Psoas muscle (tissue), 7 donors: ENCODE measurements at regions not wholly inside any gene's neighbourhood (a gene's known extent, or its start where the extent isn't known, plus 50 kb on each side); places are given as distances from the start of the nearest gene placed in this dataset.

ENCODE experiments used
- ATAC-seq, 4 donors: fragments of 200-7000 bp; cut with Tn5 transposase; one replicate each; pipeline ENCODE4 v1.9.1; 2020; ENCODE audit warnings: moderate library complexity in 3 of 4, mild to moderate bottlenecking in 2 of 4
- DNase-seq, 2 donors: peaks; one replicate each; pipeline ENCODE4 v3.0.0-alpha.2; 2020
- H3K27ac ChIP-seq: fragments of 200-600 bp; one replicate; pipeline ENCODE4 v1.8.0; 2022
- H3K27me3 ChIP-seq, 3 donors: fragments of 200-600 bp in 1 of 3; one replicate each; pipeline versions ENCODE4 v1.6.1 to v1.8.0; 2013 to 2022; ENCODE audit warnings: low read length in 2 of 3, mild to moderate bottlenecking in 2 of 3, moderate library complexity in 1 of 3; ENCODE audit not compliant: insufficient read depth in 3 of 3
- H3K36me3 ChIP-seq, 2 donors: fragments of 200-600 bp in 1 of 2; one replicate each; pipeline versions ENCODE4 v1.6.1 to v1.8.0; 2013 to 2022; ENCODE audit warnings: low read depth in 1 of 2, mild to moderate bottlenecking in 1 of 2, moderate library complexity in 1 of 2; ENCODE audit not compliant: insufficient read depth in 1 of 2
- H3K4me1 ChIP-seq: fragments of 200-600 bp; one replicate; pipeline ENCODE4 v1.8.0; 2022
- H3K4me3 ChIP-seq: fragments of 200-600 bp; one replicate; pipeline ENCODE4 v1.8.0; 2022; ENCODE audit warnings: mild to moderate bottlenecking
- H3K9me3 ChIP-seq: fragments of 200-600 bp; one replicate; pipeline ENCODE4 v1.8.0; 2022
- CTCF ChIP-seq: fragments of 200-600 bp; IDR thresholded peaks from one replicate; pipeline ENCODE4 v1.8.0; 2022; ENCODE audit warnings: antibody characterized with exemption
- WGBS, 3 donors: extraction: QIAGEN DNeasy Blood & Tissue Kit; methylation state at CpG; one replicate each; pipeline versions ENCODE4 v1.1.6 to v1.1.7; 2013; 5-methylcytosine and 5-hydroxymethylcytosine counted together
- intact Hi-C, 2 donors: fragments of 100-400 bp; cut with DNase I; formaldehyde crosslinking; loops; one replicate each; pipeline versions ENCODE4 v1.11.0 to v1.14.2; 2022
- donor health status: healthy with polysubstance abuse.
- donor health status: DM: no; HTN: no; CAD: no; lungs with moderate emphysema.
- donor health status: Bipolar disorder and iron deficiency.
- donor health status: healthy.
- donor health status: DM: yes; HTN: yes; CAD: no.
- donor health status: DM: no; HTN: no; CAD: no.
- donor health status: DM: yes; HTN: yes; CAD: no.

GRCh38 chr2:183348492-183348891 lies 224.2 kb downstream of the NUP35 start:
- Histone ChIP-seq H3K4me3 (no peak overlapping the region), H3K27me3 (no peaks in the 10 kb centered on the region), H3K4me1 (no peaks in the 10 kb centered on the region), H3K9me3 (no peaks in the 10 kb centered on the region), H3K27ac (no peak overlapping the region), H3K36me3 (no peaks in the 10 kb centered on the region)
- 78 to 86% (median 81%) methylated on average over 2 of the region's 2 CpGs for WGBS, 3 donors
- no peak for DNase-seq
- intact Hi-C loops = no loop called here
- ATAC-seq = no peak
- TF ChIP-seq CTCF = no peak

DNA sequence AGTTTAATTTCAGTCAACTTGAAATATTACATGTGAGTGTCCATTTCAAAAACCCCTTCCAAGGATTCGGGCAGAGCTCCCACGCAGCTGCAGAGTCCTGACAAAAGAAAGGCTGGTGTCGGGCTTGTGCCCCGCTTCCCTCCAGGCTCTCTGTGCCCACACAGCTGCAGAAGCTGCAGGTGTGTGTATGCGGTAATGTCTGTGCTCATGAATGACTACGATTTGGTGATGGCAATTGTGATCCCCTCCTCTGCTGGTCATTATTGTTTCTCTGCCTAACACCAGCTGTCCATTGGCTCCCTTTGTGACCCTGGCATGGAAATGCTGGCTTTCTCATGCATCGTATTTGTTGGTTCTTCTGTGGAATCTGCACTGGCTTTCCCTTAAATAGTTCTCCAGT lies 224.8 kb downstream of the NUP35 start:
- no peak for DNase-seq
- Histone ChIP-seq H3K27ac (no peak overlapping the region), H3K27me3 (no peaks in the 10 kb centered on the region), H3K4me1 (no peaks in the 10 kb centered on the region), H3K9me3 (no peaks in the 10 kb centered on the region), H3K36me3 (no peaks in the 10 kb centered on the region), H3K4me3 (no peak overlapping the region)
- no peak for TF ChIP-seq CTCF
- ATAC-seq = no peak
- intact Hi-C loops = no loop called here
- WGBS, 3 donors = 38 to 55% (median 39%) methylated on average over 7 of the region's 7 CpGs

- 80 to 89% (median 84%) methylated on average over 2 of the region's 2 CpGs for WGBS, 3 donors
- no peaks in the 10 kb centered on the region for H3K27me3 ChIP-seq
- ATAC-seq (no peak), DNase-seq (no peak)
- H3K36me3 ChIP-seq = no peaks in the 10 kb centered on the region
- no peaks in the 10 kb centered on the region for H3K4me1 ChIP-seq
- intact Hi-C loops = no loop called here
- no peaks in the 10 kb centered on the region for H3K9me3 ChIP-seq
- H3K27ac ChIP-seq = no peak overlapping the region
- H3K4me3 ChIP-seq = no peak overlapping the region
- no peak for TF ChIP-seq CTCF
Observed at GRCh38 chr2:183359867-183360266, 235.6 kb downstream of the NUP35 start.

DNA sequence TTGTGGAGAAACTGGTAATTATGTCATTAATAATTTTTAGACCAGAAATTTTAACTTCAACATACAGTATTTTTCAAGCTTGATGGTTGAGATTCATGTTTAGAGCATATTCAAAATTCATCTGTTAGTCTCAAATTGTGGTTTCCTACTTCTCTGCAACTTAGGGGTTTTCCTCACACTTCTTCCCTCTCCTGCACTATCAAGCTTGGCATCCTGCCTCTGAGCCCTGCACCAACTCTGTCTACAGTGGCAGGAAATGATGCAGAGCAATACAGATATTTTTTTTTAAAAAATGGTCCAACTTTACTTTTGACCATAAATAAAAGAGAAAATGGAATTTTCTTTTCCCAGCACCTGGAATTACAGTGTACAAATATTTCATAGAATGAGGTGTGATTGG lies 247.3 kb downstream of the NUP35 start:
- no peaks in the 10 kb centered on the region for H3K9me3 ChIP-seq
- intact Hi-C loops = no loop called here
- H3K4me3 ChIP-seq = no peak overlapping the region
- H3K27ac ChIP-seq = no peak overlapping the region
- no peaks in the 10 kb centered on the region for H3K4me1 ChIP-seq
- no peaks in the 10 kb centered on the region for H3K27me3 ChIP-seq
- no peak for DNase-seq
- ATAC-seq = no peak
- H3K36me3 ChIP-seq = no peaks in the 10 kb centered on the region
- no peak for TF ChIP-seq CTCF

DNA sequence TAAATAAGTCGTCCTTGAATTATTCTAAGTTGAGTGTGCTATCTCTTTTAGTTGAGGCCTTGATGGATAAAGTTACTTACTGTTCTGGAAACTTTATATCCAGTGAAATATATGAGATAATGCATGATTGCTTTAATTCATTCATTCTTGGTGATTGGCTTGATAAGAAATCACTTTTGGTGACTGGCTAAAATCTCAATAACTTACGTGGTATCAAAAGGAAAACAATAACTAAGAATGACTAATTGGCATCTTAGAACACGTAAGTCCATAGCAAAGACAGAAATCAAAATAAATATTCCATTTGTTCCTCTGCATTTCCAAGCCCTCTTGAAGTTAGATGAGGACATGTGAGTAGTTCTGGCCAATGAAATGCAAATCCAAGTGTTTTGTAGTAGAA lies 251.6 kb downstream of the NUP35 start:
- no peaks in the 10 kb centered on the region for H3K27me3 ChIP-seq
- TF ChIP-seq CTCF = no peak
- no peak for DNase-seq
- H3K4me1 ChIP-seq = no peaks in the 10 kb centered on the region
- no peaks in the 10 kb centered on the region for H3K36me3 ChIP-seq
- intact Hi-C loops = no loop called here
- 83 to 89% (median 86%) methylated on average over 3 of the region's 3 CpGs for WGBS, 3 donors
- no peaks in the 10 kb centered on the region for H3K9me3 ChIP-seq
- no peak for ATAC-seq
- no peak overlapping the region for H3K27ac ChIP-seq
- H3K4me3 ChIP-seq = no peak overlapping the region
